Cardiac fibroblast (primary cell): ENCODE measurements at regions not wholly inside any gene's neighbourhood (a gene's known extent, or its start where the extent isn't known, plus 50 kb on each side); places are given as distances from the start of the nearest gene placed in this dataset.
"Not testable (repeated sequence)": the region's sequence is repeated elsewhere in the genome, so short reads cannot be mapped to it uniquely, and the experiment has no call there.

Source experiments
- DNase-seq, 2 donors: peaks; one replicate each; pipeline versions ENCODE4 v3.0.0 to v3.0.0-alpha.2; 2010; ENCODE audit warnings: low read depth in 2 of 2
- H3K4me3 ChIP-seq, 2 donors: replicated peaks in 1 of 2; 1 replicate in 1 of 2; 2 replicates in 1 of 2; pipeline ENCODE4 v1.5.1; 2011; ENCODE audit warnings: low read depth in 2 of 2, low read length in 2 of 2, mild to moderate bottlenecking in 2 of 2, moderate library complexity in 1 of 2
- CTCF ChIP-seq: IDR thresholded peaks from one replicate; pipeline ENCODE4 v1.5.1; 2011; ENCODE audit warnings: low read depth, mild to moderate bottlenecking, low read length, inconsistent platforms

GRCh38 chr1:185393205-185393604 is 76.2 kb upstream of the IVNS1ABP start:
- TF ChIP-seq CTCF = no peak
- peak in 1 of 2 donors; percentile 13 for DNase-seq
- no peak overlapping the region for H3K4me3 ChIP-seq

- no peak for TF ChIP-seq CTCF
- DNase-seq = no peak
These were observed 71.8 kb upstream of the IVNS1ABP start for GRCh38 chr1:185388815-185389214.

GRCh38 chr1:185388346-185388745 is 71.3 kb upstream of the IVNS1ABP start:
- TF ChIP-seq CTCF = no peak
- DNase-seq = no peak
- no peak overlapping the region for H3K4me3 ChIP-seq

More at GRCh38 chr1:185388815-185389214, 71.8 kb upstream of the IVNS1ABP start:
- H3K4me3 ChIP-seq = no peak overlapping the region

- no peak overlapping the region for H3K4me3 ChIP-seq
- DNase-seq = no peak
- TF ChIP-seq CTCF = no peak
These were observed 68.9 kb upstream of the IVNS1ABP start for GRCh38 chr1:185385991-185386390.

GRCh38 chr1:185383805-185384204 is 66.8 kb upstream of the IVNS1ABP start:
- DNase-seq = not testable (repeated sequence)

GRCh38 chr1:185377831-185378230 is 60.8 kb upstream of the IVNS1ABP start:
- no peak for TF ChIP-seq CTCF
- DNase-seq = peak in 1 of 2 donors; percentile 59
- no peak overlapping the region for H3K4me3 ChIP-seq

More at GRCh38 chr1:185383805-185384204, 66.8 kb upstream of the IVNS1ABP start:
- H3K4me3 ChIP-seq = not testable (repeated sequence)

GRCh38 chr1:185376840-185377635 is 60.0 kb upstream of the IVNS1ABP start:
- peak in 1 of 2 donors; percentile 88 for DNase-seq
- H3K4me3 ChIP-seq = no peak overlapping the region
- TF ChIP-seq CTCF = no peak
